Endothelial cell of umbilical vein (primary cell): ENCODE measurements at regions not wholly inside any gene's neighbourhood (a gene's known extent, or its start where the extent isn't known, plus 50 kb on each side); places are given as distances from the start of the nearest gene placed in this dataset.

Source experiments
- BruUV-seq: library from RNA; stranded (reverse); fragments of 400-500 nt; replicated peaks from 2 replicates; lab custom pipeline; 2021; lab: Mats Ljungman, UMichigan
- CTCF ChIA-PET: fragments of 300-600, 350-600 bp; sonication (Branson Sonifier 250); formaldehyde crosslinking; loops from one replicate; lab custom pipeline; 2021; ENCODE audit warnings: antibody characterized with exemption, inconsistent platforms; lab: Charles Lee
- POLR2A ChIA-PET: fragments of 300-600, 350-600 bp; sonication (Branson Sonifier 250); formaldehyde crosslinking; loops from one replicate; lab custom pipeline; 2021; ENCODE audit warnings: antibody characterized with exemption, inconsistent platforms; lab: Charles Lee
- DNase-seq: peaks from one replicate; pipeline ENCODE4 v3.0.0-alpha.2; 2011; ENCODE audit warnings: low read depth, low spot score
- FAIRE-seq: peaks from 2 replicates; lab custom pipeline; 2011; peaks lifted over from hg19 to GRCh38; lab: Jason Lieb, UNC
- H2AFZ ChIP-seq: 2 replicates; pipeline ENCODE4 v1.6.0; 2012; ENCODE audit warnings: low read depth, low read length, control low read depth, inconsistent platforms
- H3K27ac ChIP-seq: 2 replicates; pipeline ENCODE4 v1.5.1; 2011; ENCODE audit warnings: low read depth, mild to moderate bottlenecking, control low read depth, low read length, moderate library complexity; ENCODE audit not compliant: insufficient read depth
- H3K27me3 ChIP-seq, 2 experiments: 2 replicates each; pipeline versions ENCODE4 v1.6.0 to v1.6.1; 2011; ENCODE audit warnings: low read length in 2 of 2, mixed read lengths in 1 of 2; ENCODE audit not compliant: control insufficient read depth in 2 of 2, insufficient read depth in 2 of 2
- H3K36me3 ChIP-seq, 2 experiments: 2 replicates in 1 of 2; 3 replicates in 1 of 2; pipeline ENCODE4 v1.5.1; 2011; ENCODE audit warnings: low read length in 2 of 2, mild to moderate bottlenecking in 1 of 2, moderate library complexity in 1 of 2; ENCODE audit not compliant: control insufficient read depth in 2 of 2, insufficient read depth in 2 of 2; ENCODE audit errors: extremely low read depth in 1 of 2
- H3K4me1 ChIP-seq: 3 replicates; pipeline ENCODE4 v1.5.1; 2011; ENCODE audit warnings: mild to moderate bottlenecking, low read length; ENCODE audit not compliant: control insufficient read depth, insufficient read depth; ENCODE audit errors: extremely low read depth
- H3K4me2 ChIP-seq: 2 replicates; pipeline ENCODE4 v1.6.1; 2011; ENCODE audit warnings: low read length, control low read depth, mixed read lengths; ENCODE audit not compliant: insufficient read depth
- H3K4me3 ChIP-seq, 3 experiments: fragments of 200-600 bp in 1 of 3; sonication (generic), shearing (Covaris generic) in 1 of 3; replicated peaks in 1 of 3; 2 replicates each; pipeline ENCODE4 v1.5.1; 2011 to 2016; ENCODE audit warnings: control low read depth in 3 of 3, low read length in 3 of 3, mild to moderate bottlenecking in 2 of 3, inconsistent platforms in 1 of 3, low read depth in 1 of 3, moderate library complexity in 1 of 3; ENCODE audit not compliant: insufficient read depth in 1 of 3
- H3K79me2 ChIP-seq: 2 replicates; pipeline ENCODE4 v1.6.0; 2012; ENCODE audit warnings: low read length, inconsistent platforms; ENCODE audit not compliant: control insufficient read depth, insufficient read depth
- H3K9ac ChIP-seq: replicated peaks from 2 replicates; pipeline ENCODE3; 2011; ENCODE audit warnings: low read length, control low read depth; ENCODE audit not compliant: insufficient read depth; ENCODE audit errors: extremely low read depth
- H3K9me1 ChIP-seq: replicated peaks from 3 replicates; pipeline ENCODE4 v1.6.0; 2011; ENCODE audit warnings: mild to moderate bottlenecking, low read length; ENCODE audit not compliant: control insufficient read depth, insufficient read depth; ENCODE audit errors: extremely low read depth
- H3K9me3 ChIP-seq: replicated peaks from 2 replicates; pipeline ENCODE4 v1.5.1; 2012; ENCODE audit warnings: low read length, inconsistent platforms; ENCODE audit not compliant: control insufficient read depth, insufficient read depth
- H4K20me1 ChIP-seq: replicated peaks from 2 replicates; pipeline ENCODE3; 2011; ENCODE audit warnings: mild to moderate bottlenecking, low read length; ENCODE audit not compliant: control insufficient read depth, insufficient read depth; ENCODE audit errors: extremely low read depth
- EZH2 ChIP-seq: IDR thresholded peaks from 2 replicates; pipeline ENCODE4 v1.6.1; 2012; ENCODE audit warnings: borderline replicate concordance, low read depth, mild to moderate bottlenecking, moderate library complexity, low read length, inconsistent platforms; ENCODE audit not compliant: severe bottlenecking
- FOS ChIP-seq: IDR thresholded peaks from 2 replicates; pipeline ENCODE4 v1.6.1; 2011; ENCODE audit warnings: mild to moderate bottlenecking, low read length, moderate library complexity, borderline replicate concordance; ENCODE audit not compliant: insufficient read depth
- GATA2 ChIP-seq: IDR thresholded peaks from 2 replicates; pipeline ENCODE4 v1.7.0; 2011; ENCODE audit warnings: low read depth, mild to moderate bottlenecking, moderate library complexity, mixed read lengths, low read length; ENCODE audit not compliant: insufficient read length, insufficient read depth
- JUN ChIP-seq: IDR thresholded peaks from 2 replicates; pipeline ENCODE4 v1.6.1; 2011; ENCODE audit warnings: borderline replicate concordance, low read depth; ENCODE audit not compliant: insufficient read length, insufficient read depth
- MYC ChIP-seq: IDR thresholded peaks from one replicate; pipeline ENCODE4 v1.6.1; 2011; ENCODE audit warnings: mild to moderate bottlenecking, low read depth, low read length
- POLR2A ChIP-seq: IDR thresholded peaks from 2 replicates; pipeline ENCODE4 v1.6.1; 2012; ENCODE audit warnings: low read depth, mild to moderate bottlenecking, control low read depth, low read length
- POLR2AphosphoS5 ChIP-seq: IDR thresholded peaks from 2 replicates; pipeline ENCODE4 v1.6.1; 2012; ENCODE audit warnings: low read depth, mild to moderate bottlenecking, control low read depth, low read length, moderate library complexity; ENCODE audit not compliant: insufficient read depth
- dilution Hi-C: fragments of 300-500 bp; cut with MboI; formaldehyde crosslinking; loops from one replicate; pipeline ENCODE4 v1.15.0; 2019; ENCODE audit warnings: low sequenced_read_pairs; ENCODE audit not compliant: extremely low pct_ligation_motif_present
- intact Hi-C: fragments of 100-400 bp; cut with micrococcal nuclease; formaldehyde crosslinking; loops from one replicate; pipeline ENCODE4 v1.10.0; 2022
- TF ChIP-seq, protein P1 (sequence below): IDR thresholded peaks from 2 replicates; pipeline ENCODE4 v1.6.1; 2011; ENCODE audit not compliant: insufficient read depth, insufficient read length
- TF ChIP-seq, protein P2 (sequence below), 2 donors: IDR thresholded peaks; 1 replicate in 1 of 2; 2 replicates in 1 of 2; pipeline ENCODE4 v1.5.1; 2011; ENCODE audit warnings: low read length in 2 of 2, mild to moderate bottlenecking in 2 of 2, moderate library complexity in 2 of 2, control low read depth in 1 of 2, inconsistent platforms in 1 of 2, low read depth in 1 of 2; ENCODE audit not compliant: insufficient read depth in 1 of 2; ENCODE audit errors: extremely low read depth in 1 of 2

DNA sequence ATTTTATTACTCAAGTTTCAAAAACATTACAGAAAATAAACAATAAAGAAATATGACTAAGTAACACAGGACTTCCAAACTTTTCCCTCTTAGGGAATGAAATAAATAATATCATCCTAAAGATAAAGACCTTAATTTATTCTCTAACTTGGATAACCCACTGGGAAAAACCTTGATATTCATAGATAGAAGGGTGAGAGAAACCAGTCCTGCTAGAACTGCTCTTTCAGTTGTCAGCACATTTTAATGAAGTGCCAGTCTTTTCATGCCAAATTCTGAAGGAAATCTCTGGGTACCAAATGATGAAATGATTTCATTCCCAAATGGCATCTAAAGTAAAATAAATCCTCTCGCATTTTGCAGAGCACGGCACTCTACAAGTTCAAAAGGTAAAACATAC is 114.5 kb upstream of the SMIM30 start:
- Histone ChIP-seq H3K27me3 (no peaks in the 10 kb centered on the region), H4K20me1 (no peaks in the 10 kb centered on the region), H3K4me2 (no peak overlapping the region), H3K9me3 (no peaks in the 10 kb centered on the region), H3K9ac (no peak overlapping the region), H3K36me3 (no peaks in the 10 kb centered on the region), H2AFZ (no peak overlapping the region), H3K79me2 (no peaks in the 10 kb centered on the region), H3K4me3 (no peak overlapping the region), H3K9me1 (no peaks in the 10 kb centered on the region), H3K27ac (no peak overlapping the region), H3K4me1 (no peaks in the 10 kb centered on the region)
- TF ChIP-seq, protein P1, sequence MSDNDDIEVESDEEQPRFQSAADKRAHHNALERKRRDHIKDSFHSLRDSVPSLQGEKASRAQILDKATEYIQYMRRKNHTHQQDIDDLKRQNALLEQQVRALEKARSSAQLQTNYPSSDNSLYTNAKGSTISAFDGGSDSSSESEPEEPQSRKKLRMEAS: no peak
- no peak for TF ChIP-seq JUN
- no peak for TF ChIP-seq POLR2A
- TF ChIP-seq POLR2AphosphoS5: no peak
- TF ChIP-seq, protein P2, sequence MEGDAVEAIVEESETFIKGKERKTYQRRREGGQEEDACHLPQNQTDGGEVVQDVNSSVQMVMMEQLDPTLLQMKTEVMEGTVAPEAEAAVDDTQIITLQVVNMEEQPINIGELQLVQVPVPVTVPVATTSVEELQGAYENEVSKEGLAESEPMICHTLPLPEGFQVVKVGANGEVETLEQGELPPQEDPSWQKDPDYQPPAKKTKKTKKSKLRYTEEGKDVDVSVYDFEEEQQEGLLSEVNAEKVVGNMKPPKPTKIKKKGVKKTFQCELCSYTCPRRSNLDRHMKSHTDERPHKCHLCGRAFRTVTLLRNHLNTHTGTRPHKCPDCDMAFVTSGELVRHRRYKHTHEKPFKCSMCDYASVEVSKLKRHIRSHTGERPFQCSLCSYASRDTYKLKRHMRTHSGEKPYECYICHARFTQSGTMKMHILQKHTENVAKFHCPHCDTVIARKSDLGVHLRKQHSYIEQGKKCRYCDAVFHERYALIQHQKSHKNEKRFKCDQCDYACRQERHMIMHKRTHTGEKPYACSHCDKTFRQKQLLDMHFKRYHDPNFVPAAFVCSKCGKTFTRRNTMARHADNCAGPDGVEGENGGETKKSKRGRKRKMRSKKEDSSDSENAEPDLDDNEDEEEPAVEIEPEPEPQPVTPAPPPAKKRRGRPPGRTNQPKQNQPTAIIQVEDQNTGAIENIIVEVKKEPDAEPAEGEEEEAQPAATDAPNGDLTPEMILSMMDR (IDR thresholded peaks at IDR 0.05; ENCODE audit: extremely low read depth in 1 of 2, insufficient read depth in 1 of 2, low read depth in 1 of 2, low read length in 2 of 2): no peak
- TF ChIP-seq GATA2: no peak
- no peak for TF ChIP-seq FOS
- TF ChIP-seq EZH2: no peak
- TF ChIP-seq MYC: no peak
- CTCF ChIA-PET: no interaction called here
- FAIRE-seq (no peak), DNase-seq (no peak)
- POLR2A ChIA-PET: no interaction called here
- BruUV-seq: no TSS peak
- intact Hi-C loops (no loop called here), dilution Hi-C loops (no loop called here)
